GM23338 (cell line): ENCODE measurements at regions not wholly inside any gene's neighbourhood (a gene's known extent, or its start where the extent isn't known, plus 50 kb on each side); places are given as distances from the start of the nearest gene placed in this dataset.

Experiments
- ATAC-seq: fragments of 200-7000 bp; cut with Tn5 transposase; 3 replicates; pipeline ENCODE4 v1.9.1; 2020
- DNase-seq: peaks from one replicate; pipeline ENCODE4 v3.0.0-alpha.2; 2015; ENCODE audit warnings: low spot score
- H2AFZ ChIP-seq: fragments of 200-600 bp; sonication (generic); 2 replicates; pipeline ENCODE4 v1.8.0; 2016; ENCODE audit warnings: antibody characterized with exemption, mild to moderate bottlenecking, moderate library complexity
- H3F3A ChIP-seq: fragments of 200-600 bp; sonication (generic); replicated peaks from 2 replicates; pipeline ENCODE4 v1.8.0; 2017; ENCODE audit warnings: antibody characterized with exemption, mixed run types, low read depth
- H3K27ac ChIP-seq: fragments of 200-600 bp; sonication (generic); 2 replicates; pipeline ENCODE4 v1.6.1; 2016; ENCODE audit warnings: low read depth
- H3K27me3 ChIP-seq: fragments of 200-600 bp; sonication (generic); 2 replicates; pipeline ENCODE4 v1.8.0; 2016; ENCODE audit warnings: mild to moderate bottlenecking, mixed run types, moderate library complexity; ENCODE audit not compliant: insufficient read depth
- H3K36me3 ChIP-seq: fragments of 200-600 bp; sonication (generic); 2 replicates; pipeline ENCODE4 v1.8.0; 2016; ENCODE audit warnings: mild to moderate bottlenecking; ENCODE audit not compliant: insufficient read depth
- H3K4me1 ChIP-seq: fragments of 200-600 bp; sonication (generic); 2 replicates; pipeline ENCODE4 v1.8.0; 2016; ENCODE audit warnings: mild to moderate bottlenecking, moderate library complexity; ENCODE audit not compliant: insufficient read depth
- H3K4me2 ChIP-seq: fragments of 200-600 bp; sonication (generic); 2 replicates; pipeline ENCODE4 v1.7.1; 2017; ENCODE audit warnings: mixed run types
- H3K4me3 ChIP-seq: fragments of 200-600 bp; sonication (generic); 2 replicates; pipeline ENCODE4 v1.6.1; 2016; ENCODE audit warnings: mixed run types
- H3K79me2 ChIP-seq: fragments of 200-600 bp; sonication (generic); replicated peaks from 2 replicates; pipeline ENCODE4 v1.8.0; 2017; ENCODE audit warnings: mild to moderate bottlenecking; ENCODE audit not compliant: insufficient read depth
- H3K9me2 ChIP-seq: fragments of 200-600 bp; sonication (generic); 2 replicates; pipeline ENCODE4 v1.8.0; 2017; ENCODE audit not compliant: insufficient read depth
- H4K20me1 ChIP-seq: fragments of 200-600 bp; sonication (generic); replicated peaks from 2 replicates; pipeline ENCODE4 v1.8.0; 2017; ENCODE audit warnings: mild to moderate bottlenecking; ENCODE audit not compliant: insufficient read depth
- H3K27ac Mint-ChIP-seq: 2 replicates; pipeline ENCODE4 v1.8.0; 2020; ENCODE audit warnings: inconsistent platforms, mild to moderate bottlenecking, moderate library complexity, mixed read lengths
- H3K27me3 Mint-ChIP-seq: 3 replicates; pipeline ENCODE4 v1.8.0; 2022; ENCODE audit warnings: low read depth, mild to moderate bottlenecking, moderate library complexity, mixed read lengths, inconsistent platforms; ENCODE audit not compliant: insufficient read depth, poor library complexity
- H3K36me3 Mint-ChIP-seq: 3 replicates; pipeline ENCODE4 v1.8.0; 2021; ENCODE audit warnings: low read depth, mild to moderate bottlenecking, inconsistent platforms, moderate library complexity, mixed read lengths
- H3K4me1 Mint-ChIP-seq: 3 replicates; pipeline ENCODE4 v1.8.0; 2020; ENCODE audit warnings: mild to moderate bottlenecking, inconsistent platforms, mixed read lengths
- H3K4me3 Mint-ChIP-seq: 3 replicates; pipeline ENCODE4 v1.8.0; 2021; ENCODE audit warnings: moderate library complexity, mild to moderate bottlenecking, inconsistent platforms, mixed read lengths
- H3K9me3 Mint-ChIP-seq: 3 replicates; pipeline ENCODE4 v1.8.0; 2020; ENCODE audit warnings: moderate library complexity, mild to moderate bottlenecking, inconsistent platforms, mixed read lengths
- CREB1 ChIP-seq: fragments of 250-450 bp; sonication (Bioruptor Pico); IDR thresholded peaks from 2 replicates; pipeline ENCODE4 v1.5.0; 2020; ENCODE audit warnings: low read depth, mild to moderate bottlenecking, moderate library complexity
- EZH2 ChIP-seq: fragments of 200-600 bp; sonication (generic); IDR thresholded peaks from one replicate; pipeline ENCODE4 v1.8.0; 2017; ENCODE audit warnings: antibody characterized with exemption, mild to moderate bottlenecking, low read depth; ENCODE audit not compliant: unreplicated experiment
- EZH2phosphoT487 ChIP-seq: fragments of 200-600 bp; sonication (generic); IDR thresholded peaks from one replicate; pipeline ENCODE4 v1.8.1; 2018; ENCODE audit warnings: antibody characterized with exemption; ENCODE audit not compliant: unreplicated experiment
- JUNB ChIP-seq: IDR thresholded peaks from one replicate; pipeline ENCODE4 v1.6.1; 2016; ENCODE audit warnings: antibody characterized with exemption; ENCODE audit not compliant: unreplicated experiment
- NANOG ChIP-seq: IDR thresholded peaks from 2 replicates; pipeline ENCODE4 v1.6.1; 2016; ENCODE audit warnings: antibody characterized with exemption, borderline replicate concordance
- POLR2AphosphoS5 ChIP-seq: IDR thresholded peaks from 2 replicates; pipeline ENCODE4 v1.6.1; 2016; ENCODE audit warnings: antibody characterized with exemption, low read depth
- STAT1 ChIP-seq: IDR thresholded peaks from one replicate; pipeline ENCODE4 v1.6.1; 2016; ENCODE audit warnings: antibody characterized with exemption; ENCODE audit not compliant: unreplicated experiment
- ZNF114 ChIP-seq: fragments of 250-450 bp; sonication (Bioruptor Pico); IDR thresholded peaks from 2 replicates; pipeline ENCODE4 v1.5.0; 2020; ENCODE audit warnings: mild to moderate bottlenecking, moderate library complexity
- TF ChIP-seq, protein P1 (sequence below): IDR thresholded peaks from one replicate; pipeline ENCODE4 v1.6.1; 2018; ENCODE audit warnings: antibody characterized with exemption; ENCODE audit not compliant: unreplicated experiment
- TF ChIP-seq, protein P2 (sequence below): fragments of 250-450 bp; sonication (Bioruptor Pico); IDR thresholded peaks from 2 replicates; pipeline ENCODE4 v1.5.0; 2020; ENCODE audit warnings: mild to moderate bottlenecking, moderate library complexity
- TF ChIP-seq, protein P3 (sequence below), 2 experiments: fragments of 200-600 bp in 1 of 2; sonication (generic) in 1 of 2; conservative IDR thresholded peaks; 2 replicates each; pipeline versions ENCODE4 v1.5.1 to v1.6.1; 2016 to 2017; ENCODE audit warnings: antibody characterized with exemption in 2 of 2, low read depth in 2 of 2, mild to moderate bottlenecking in 2 of 2, moderate library complexity in 1 of 2
- TF ChIP-seq, protein P4 (sequence below): IDR thresholded peaks from 2 replicates; pipeline ENCODE4 v1.6.1; 2016; ENCODE audit warnings: antibody characterized with exemption

DNA sequence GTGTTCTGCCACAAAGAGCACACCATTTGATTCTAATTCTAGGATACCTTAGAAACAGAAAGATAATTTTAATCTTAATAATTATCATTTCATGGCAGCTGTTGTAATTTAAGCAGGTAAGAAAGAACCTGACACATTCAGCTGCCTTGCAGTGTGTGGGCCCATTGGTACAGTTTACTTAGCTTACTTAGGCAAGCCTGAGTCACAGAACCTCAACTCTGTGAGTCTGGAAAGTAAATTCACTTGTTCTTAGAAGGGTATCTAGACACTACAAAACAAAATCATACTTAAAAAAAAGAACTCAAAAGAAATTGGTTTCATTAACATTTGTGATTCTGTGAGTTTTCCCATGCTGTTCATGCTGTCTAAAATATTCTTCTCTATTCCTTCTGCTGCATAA, 956.3 kb upstream of the SLC39A10 start:
- H3K9me2 ChIP-seq, result no peaks in the 10 kb centered on the region
- H3K4me2 ChIP-seq, result no peak overlapping the region
- Mint-ChIP-seq H3K4me3 (no peak overlapping the region), H3K4me1 (no peaks in the 10 kb centered on the region), H3K36me3 (no peaks in the 10 kb centered on the region), H3K27ac (no peak overlapping the region), H3K9me3 (no peaks in the 10 kb centered on the region; the same call in 2 of the 3 replicates), H3K27me3 (no peaks in the 10 kb centered on the region)
- no peak for ATAC-seq
- no peaks in the 10 kb centered on the region for H4K20me1 ChIP-seq
- TF ChIP-seq POLR2AphosphoS5 (no peak), NANOG (no peak), CREB1 (CRISPR knock-in tag) (no peak), STAT1 (no peak), EZH2phosphoT487 (no peak), JUNB (no peak), ZNF114 (no peak), EZH2 (no peak)
- TF ChIP-seq, protein P1, sequence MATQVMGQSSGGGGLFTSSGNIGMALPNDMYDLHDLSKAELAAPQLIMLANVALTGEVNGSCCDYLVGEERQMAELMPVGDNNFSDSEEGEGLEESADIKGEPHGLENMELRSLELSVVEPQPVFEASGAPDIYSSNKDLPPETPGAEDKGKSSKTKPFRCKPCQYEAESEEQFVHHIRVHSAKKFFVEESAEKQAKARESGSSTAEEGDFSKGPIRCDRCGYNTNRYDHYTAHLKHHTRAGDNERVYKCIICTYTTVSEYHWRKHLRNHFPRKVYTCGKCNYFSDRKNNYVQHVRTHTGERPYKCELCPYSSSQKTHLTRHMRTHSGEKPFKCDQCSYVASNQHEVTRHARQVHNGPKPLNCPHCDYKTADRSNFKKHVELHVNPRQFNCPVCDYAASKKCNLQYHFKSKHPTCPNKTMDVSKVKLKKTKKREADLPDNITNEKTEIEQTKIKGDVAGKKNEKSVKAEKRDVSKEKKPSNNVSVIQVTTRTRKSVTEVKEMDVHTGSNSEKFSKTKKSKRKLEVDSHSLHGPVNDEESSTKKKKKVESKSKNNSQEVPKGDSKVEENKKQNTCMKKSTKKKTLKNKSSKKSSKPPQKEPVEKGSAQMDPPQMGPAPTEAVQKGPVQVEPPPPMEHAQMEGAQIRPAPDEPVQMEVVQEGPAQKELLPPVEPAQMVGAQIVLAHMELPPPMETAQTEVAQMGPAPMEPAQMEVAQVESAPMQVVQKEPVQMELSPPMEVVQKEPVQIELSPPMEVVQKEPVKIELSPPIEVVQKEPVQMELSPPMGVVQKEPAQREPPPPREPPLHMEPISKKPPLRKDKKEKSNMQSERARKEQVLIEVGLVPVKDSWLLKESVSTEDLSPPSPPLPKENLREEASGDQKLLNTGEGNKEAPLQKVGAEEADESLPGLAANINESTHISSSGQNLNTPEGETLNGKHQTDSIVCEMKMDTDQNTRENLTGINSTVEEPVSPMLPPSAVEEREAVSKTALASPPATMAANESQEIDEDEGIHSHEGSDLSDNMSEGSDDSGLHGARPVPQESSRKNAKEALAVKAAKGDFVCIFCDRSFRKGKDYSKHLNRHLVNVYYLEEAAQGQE, result no peak
- TF ChIP-seq, protein P2, sequence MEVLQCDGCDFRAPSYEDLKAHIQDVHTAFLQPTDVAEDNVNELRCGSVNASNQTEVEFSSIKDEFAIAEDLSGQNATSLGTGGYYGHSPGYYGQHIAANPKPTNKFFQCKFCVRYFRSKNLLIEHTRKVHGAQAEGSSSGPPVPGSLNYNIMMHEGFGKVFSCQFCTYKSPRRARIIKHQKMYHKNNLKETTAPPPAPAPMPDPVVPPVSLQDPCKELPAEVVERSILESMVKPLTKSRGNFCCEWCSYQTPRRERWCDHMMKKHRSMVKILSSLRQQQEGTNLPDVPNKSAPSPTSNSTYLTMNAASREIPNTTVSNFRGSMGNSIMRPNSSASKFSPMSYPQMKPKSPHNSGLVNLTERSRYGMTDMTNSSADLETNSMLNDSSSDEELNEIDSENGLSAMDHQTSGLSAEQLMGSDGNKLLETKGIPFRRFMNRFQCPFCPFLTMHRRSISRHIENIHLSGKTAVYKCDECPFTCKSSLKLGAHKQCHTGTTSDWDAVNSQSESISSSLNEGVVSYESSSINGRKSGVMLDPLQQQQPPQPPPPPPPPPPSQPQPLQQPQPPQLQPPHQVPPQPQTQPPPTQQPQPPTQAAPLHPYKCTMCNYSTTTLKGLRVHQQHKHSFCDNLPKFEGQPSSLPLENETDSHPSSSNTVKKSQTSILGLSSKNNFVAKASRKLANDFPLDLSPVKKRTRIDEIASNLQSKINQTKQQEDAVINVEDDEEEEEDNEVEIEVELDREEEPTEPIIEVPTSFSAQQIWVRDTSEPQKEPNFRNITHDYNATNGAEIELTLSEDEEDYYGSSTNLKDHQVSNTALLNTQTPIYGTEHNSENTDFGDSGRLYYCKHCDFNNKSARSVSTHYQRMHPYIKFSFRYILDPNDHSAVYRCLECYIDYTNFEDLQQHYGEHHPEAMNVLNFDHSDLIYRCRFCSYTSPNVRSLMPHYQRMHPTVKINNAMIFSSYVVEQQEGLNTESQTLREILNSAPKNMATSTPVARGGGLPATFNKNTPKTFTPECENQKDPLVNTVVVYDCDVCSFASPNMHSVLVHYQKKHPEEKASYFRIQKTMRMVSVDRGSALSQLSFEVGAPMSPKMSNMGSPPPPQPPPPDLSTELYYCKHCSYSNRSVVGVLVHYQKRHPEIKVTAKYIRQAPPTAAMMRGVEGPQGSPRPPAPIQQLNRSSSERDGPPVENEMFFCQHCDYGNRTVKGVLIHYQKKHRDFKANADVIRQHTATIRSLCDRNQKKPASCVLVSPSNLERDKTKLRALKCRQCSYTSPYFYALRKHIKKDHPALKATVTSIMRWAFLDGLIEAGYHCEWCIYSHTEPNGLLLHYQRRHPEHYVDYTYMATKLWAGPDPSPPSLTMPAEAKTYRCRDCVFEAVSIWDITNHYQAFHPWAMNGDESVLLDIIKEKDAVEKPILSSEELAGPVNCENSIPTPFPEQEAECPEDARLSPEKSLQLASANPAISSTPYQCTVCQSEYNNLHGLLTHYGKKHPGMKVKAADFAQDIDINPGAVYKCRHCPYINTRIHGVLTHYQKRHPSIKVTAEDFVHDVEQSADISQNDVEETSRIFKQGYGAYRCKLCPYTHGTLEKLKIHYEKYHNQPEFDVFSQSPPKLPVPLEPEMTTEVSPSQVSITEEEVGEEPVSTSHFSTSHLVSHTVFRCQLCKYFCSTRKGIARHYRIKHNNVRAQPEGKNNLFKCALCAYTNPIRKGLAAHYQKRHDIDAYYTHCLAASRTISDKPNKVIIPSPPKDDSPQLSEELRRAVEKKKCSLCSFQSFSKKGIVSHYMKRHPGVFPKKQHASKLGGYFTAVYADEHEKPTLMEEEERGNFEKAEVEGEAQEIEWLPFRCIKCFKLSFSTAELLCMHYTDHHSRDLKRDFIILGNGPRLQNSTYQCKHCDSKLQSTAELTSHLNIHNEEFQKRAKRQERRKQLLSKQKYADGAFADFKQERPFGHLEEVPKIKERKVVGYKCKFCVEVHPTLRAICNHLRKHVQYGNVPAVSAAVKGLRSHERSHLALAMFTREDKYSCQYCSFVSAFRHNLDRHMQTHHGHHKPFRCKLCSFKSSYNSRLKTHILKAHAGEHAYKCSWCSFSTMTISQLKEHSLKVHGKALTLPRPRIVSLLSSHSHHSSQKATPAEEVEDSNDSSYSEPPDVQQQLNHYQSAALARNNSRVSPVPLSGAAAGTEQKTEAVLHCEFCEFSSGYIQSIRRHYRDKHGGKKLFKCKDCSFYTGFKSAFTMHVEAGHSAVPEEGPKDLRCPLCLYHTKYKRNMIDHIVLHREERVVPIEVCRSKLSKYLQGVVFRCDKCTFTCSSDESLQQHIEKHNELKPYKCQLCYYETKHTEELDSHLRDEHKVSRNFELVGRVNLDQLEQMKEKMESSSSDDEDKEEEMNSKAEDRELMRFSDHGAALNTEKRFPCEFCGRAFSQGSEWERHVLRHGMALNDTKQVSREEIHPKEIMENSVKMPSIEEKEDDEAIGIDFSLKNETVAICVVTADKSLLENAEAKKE (CRISPR knock-in tag), result no peak
- TF ChIP-seq, protein P3, sequence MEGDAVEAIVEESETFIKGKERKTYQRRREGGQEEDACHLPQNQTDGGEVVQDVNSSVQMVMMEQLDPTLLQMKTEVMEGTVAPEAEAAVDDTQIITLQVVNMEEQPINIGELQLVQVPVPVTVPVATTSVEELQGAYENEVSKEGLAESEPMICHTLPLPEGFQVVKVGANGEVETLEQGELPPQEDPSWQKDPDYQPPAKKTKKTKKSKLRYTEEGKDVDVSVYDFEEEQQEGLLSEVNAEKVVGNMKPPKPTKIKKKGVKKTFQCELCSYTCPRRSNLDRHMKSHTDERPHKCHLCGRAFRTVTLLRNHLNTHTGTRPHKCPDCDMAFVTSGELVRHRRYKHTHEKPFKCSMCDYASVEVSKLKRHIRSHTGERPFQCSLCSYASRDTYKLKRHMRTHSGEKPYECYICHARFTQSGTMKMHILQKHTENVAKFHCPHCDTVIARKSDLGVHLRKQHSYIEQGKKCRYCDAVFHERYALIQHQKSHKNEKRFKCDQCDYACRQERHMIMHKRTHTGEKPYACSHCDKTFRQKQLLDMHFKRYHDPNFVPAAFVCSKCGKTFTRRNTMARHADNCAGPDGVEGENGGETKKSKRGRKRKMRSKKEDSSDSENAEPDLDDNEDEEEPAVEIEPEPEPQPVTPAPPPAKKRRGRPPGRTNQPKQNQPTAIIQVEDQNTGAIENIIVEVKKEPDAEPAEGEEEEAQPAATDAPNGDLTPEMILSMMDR (conservative IDR thresholded peaks at IDR 0.05; ENCODE audit: low read depth in 2 of 2), result no peak
- TF ChIP-seq, protein P4, sequence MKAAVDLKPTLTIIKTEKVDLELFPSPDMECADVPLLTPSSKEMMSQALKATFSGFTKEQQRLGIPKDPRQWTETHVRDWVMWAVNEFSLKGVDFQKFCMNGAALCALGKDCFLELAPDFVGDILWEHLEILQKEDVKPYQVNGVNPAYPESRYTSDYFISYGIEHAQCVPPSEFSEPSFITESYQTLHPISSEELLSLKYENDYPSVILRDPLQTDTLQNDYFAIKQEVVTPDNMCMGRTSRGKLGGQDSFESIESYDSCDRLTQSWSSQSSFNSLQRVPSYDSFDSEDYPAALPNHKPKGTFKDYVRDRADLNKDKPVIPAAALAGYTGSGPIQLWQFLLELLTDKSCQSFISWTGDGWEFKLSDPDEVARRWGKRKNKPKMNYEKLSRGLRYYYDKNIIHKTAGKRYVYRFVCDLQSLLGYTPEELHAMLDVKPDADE, result no peak
- no peaks in the 10 kb centered on the region for H3K36me3 ChIP-seq
- DNase-seq, result no peak
- no peaks in the 10 kb centered on the region for H3K4me1 ChIP-seq
- no peaks in the 10 kb centered on the region for H3K27me3 ChIP-seq
- no peaks in the 10 kb centered on the region for H3F3A ChIP-seq
- H3K27ac ChIP-seq, result no peak overlapping the region
- no peaks in the 10 kb centered on the region for H3K79me2 ChIP-seq
- H3K4me3 ChIP-seq, result no peak overlapping the region
- no peak overlapping the region for H2AFZ ChIP-seq
